ENCODE measurements at regions not wholly inside any gene's neighbourhood (a gene's known extent, or its start where the extent isn't known, plus 50 kb on each side); places are given as distances from the start of the nearest gene placed in this dataset.

DNA sequence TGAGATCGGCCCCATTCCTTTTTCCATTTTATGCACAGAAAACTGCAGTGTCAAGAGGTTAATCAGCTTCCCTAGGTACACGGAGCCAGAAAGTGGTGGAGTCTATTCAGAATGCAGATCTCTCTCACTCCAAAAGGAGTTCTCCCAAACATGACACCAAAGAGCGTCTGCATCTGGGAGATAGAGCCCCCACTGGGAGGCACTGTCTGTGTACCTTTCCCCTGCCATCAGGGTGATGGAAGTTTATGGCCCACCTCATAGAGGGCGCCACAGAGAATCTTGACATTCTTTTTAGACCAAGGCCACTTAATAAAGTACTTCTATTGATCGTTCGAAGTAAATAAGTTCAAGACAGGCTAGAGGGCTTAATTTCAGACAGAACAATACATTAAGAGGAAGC is 493.7 kb upstream of the ERCC4 start:
- DNase-seq (ENCODE audit: low spot score), result no peak
- H3K9ac ChIP-seq (ENCODE audit: low read depth in 1 of 2, low read length in 2 of 2), result no peak overlapping the region
- no peaks in the 10 kb centered on the region for H3K27me3 ChIP-seq (ENCODE audit: control insufficient read depth in 4 of 4, insufficient read depth in 4 of 4, low read length in 3 of 4)
- no peak overlapping the region for H3K4me3 ChIP-seq (ENCODE audit: low read depth in 1 of 3, low read length in 3 of 3)
- no peak overlapping the region for H3K27ac ChIP-seq (ENCODE audit: low read depth in 1 of 2, low read length in 2 of 2)
- peaks cover 0 to 3% (median 2%) of the 10 kb centered on the region in 4 donors for H3K36me3 ChIP-seq (ENCODE audit: control insufficient read depth in 4 of 4, insufficient read depth in 3 of 4, low read depth in 1 of 4, low read length in 3 of 4)
- no peaks in the 10 kb centered on the region for H3K9me3 ChIP-seq (ENCODE audit: control insufficient read depth in 4 of 4, low read length in 3 of 4)
- no peak for TF ChIP-seq EGR1 (IDR thresholded peaks at IDR 0.05; ENCODE audit: low read depth in 2 of 2)
- H3K4me1 ChIP-seq (ENCODE audit: control insufficient read depth in 4 of 4, insufficient read depth in 4 of 4, low read length in 3 of 4), result no peaks in the 10 kb centered on the region
- WGBS, result 75% methylated on average over 6 of the region's 6 CpGs

DNA sequence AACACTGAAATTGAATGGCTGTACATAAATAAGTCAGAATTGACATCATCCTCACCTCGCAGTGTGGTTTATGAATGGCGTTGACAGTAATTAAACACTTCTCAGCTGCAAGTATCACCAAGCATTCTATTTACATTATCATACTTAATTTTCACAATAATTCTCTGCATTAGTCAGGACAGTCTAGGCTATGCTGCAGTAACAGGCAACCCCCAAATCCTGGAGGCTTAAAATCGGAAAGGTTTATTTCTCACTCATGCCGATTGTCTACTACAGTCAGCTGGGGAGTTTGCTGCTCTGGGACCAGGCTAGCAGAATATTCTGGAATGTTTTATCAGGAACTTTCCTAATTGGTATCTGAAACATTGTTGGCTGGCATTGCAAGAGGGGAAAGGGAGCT is 493.2 kb upstream of the ERCC4 start:
- no peaks in the 10 kb centered on the region for H3K9me3 ChIP-seq (ENCODE audit: control insufficient read depth in 4 of 4, low read length in 3 of 4)
- no peak overlapping the region for H3K4me3 ChIP-seq (ENCODE audit: low read depth in 1 of 3, low read length in 3 of 3)
- TF ChIP-seq EGR1 (IDR thresholded peaks at IDR 0.05; ENCODE audit: low read depth in 2 of 2), result no peak
- no peak for TF ChIP-seq HNF4A (conservative IDR thresholded peaks at IDR 0.05)
- TF ChIP-seq JUND (IDR thresholded peaks at IDR 0.05), result no peak
- TF ChIP-seq, protein P1, sequence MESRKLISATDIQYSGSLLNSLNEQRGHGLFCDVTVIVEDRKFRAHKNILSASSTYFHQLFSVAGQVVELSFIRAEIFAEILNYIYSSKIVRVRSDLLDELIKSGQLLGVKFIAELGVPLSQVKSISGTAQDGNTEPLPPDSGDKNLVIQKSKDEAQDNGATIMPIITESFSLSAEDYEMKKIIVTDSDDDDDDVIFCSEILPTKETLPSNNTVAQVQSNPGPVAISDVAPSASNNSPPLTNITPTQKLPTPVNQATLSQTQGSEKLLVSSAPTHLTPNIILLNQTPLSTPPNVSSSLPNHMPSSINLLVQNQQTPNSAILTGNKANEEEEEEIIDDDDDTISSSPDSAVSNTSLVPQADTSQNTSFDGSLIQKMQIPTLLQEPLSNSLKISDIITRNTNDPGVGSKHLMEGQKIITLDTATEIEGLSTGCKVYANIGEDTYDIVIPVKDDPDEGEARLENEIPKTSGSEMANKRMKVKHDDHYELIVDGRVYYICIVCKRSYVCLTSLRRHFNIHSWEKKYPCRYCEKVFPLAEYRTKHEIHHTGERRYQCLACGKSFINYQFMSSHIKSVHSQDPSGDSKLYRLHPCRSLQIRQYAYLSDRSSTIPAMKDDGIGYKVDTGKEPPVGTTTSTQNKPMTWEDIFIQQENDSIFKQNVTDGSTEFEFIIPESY (IDR thresholded peaks at IDR 0.05), result no peak
- no peak for TF ChIP-seq TAF1 (conservative IDR thresholded peaks at IDR 0.05)
- TF ChIP-seq NR2F2 (IDR thresholded peaks at IDR 0.05), result no peak
- TF ChIP-seq FOXA1 (IDR thresholded peaks at IDR 0.05), result no peak
- TF ChIP-seq RXRA (IDR thresholded peaks at IDR 0.05), result no peak
- TF ChIP-seq, protein P2, sequence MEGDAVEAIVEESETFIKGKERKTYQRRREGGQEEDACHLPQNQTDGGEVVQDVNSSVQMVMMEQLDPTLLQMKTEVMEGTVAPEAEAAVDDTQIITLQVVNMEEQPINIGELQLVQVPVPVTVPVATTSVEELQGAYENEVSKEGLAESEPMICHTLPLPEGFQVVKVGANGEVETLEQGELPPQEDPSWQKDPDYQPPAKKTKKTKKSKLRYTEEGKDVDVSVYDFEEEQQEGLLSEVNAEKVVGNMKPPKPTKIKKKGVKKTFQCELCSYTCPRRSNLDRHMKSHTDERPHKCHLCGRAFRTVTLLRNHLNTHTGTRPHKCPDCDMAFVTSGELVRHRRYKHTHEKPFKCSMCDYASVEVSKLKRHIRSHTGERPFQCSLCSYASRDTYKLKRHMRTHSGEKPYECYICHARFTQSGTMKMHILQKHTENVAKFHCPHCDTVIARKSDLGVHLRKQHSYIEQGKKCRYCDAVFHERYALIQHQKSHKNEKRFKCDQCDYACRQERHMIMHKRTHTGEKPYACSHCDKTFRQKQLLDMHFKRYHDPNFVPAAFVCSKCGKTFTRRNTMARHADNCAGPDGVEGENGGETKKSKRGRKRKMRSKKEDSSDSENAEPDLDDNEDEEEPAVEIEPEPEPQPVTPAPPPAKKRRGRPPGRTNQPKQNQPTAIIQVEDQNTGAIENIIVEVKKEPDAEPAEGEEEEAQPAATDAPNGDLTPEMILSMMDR (IDR thresholded peaks at IDR 0.05; ENCODE audit: low read depth, low read length, missing input control), result no peak
- TF ChIP-seq GABPA (IDR thresholded peaks at IDR 0.05 in 1 of 2, conservative IDR thresholded peaks at IDR 0.05 in 1 of 2), result no peak
- TF ChIP-seq, protein P3, sequence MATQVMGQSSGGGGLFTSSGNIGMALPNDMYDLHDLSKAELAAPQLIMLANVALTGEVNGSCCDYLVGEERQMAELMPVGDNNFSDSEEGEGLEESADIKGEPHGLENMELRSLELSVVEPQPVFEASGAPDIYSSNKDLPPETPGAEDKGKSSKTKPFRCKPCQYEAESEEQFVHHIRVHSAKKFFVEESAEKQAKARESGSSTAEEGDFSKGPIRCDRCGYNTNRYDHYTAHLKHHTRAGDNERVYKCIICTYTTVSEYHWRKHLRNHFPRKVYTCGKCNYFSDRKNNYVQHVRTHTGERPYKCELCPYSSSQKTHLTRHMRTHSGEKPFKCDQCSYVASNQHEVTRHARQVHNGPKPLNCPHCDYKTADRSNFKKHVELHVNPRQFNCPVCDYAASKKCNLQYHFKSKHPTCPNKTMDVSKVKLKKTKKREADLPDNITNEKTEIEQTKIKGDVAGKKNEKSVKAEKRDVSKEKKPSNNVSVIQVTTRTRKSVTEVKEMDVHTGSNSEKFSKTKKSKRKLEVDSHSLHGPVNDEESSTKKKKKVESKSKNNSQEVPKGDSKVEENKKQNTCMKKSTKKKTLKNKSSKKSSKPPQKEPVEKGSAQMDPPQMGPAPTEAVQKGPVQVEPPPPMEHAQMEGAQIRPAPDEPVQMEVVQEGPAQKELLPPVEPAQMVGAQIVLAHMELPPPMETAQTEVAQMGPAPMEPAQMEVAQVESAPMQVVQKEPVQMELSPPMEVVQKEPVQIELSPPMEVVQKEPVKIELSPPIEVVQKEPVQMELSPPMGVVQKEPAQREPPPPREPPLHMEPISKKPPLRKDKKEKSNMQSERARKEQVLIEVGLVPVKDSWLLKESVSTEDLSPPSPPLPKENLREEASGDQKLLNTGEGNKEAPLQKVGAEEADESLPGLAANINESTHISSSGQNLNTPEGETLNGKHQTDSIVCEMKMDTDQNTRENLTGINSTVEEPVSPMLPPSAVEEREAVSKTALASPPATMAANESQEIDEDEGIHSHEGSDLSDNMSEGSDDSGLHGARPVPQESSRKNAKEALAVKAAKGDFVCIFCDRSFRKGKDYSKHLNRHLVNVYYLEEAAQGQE (IDR thresholded peaks at IDR 0.05), result no peak
- no peak overlapping the region for H3K27ac ChIP-seq (ENCODE audit: low read depth in 1 of 2, low read length in 2 of 2)
- DNase-seq (ENCODE audit: low spot score), result no peak
- H3K4me1 ChIP-seq (ENCODE audit: control insufficient read depth in 4 of 4, insufficient read depth in 4 of 4, low read length in 3 of 4), result no peaks in the 10 kb centered on the region
- 96% methylated on average over 4 of the region's 4 CpGs for WGBS
- peaks cover 0 to 3% (median 2%) of the 10 kb centered on the region in 4 donors for H3K36me3 ChIP-seq (ENCODE audit: control insufficient read depth in 4 of 4, insufficient read depth in 3 of 4, low read depth in 1 of 4, low read length in 3 of 4)
- no peak overlapping the region for H3K9ac ChIP-seq (ENCODE audit: low read depth in 1 of 2, low read length in 2 of 2)
- H3K27me3 ChIP-seq (ENCODE audit: control insufficient read depth in 4 of 4, insufficient read depth in 4 of 4, low read length in 3 of 4), result no peaks in the 10 kb centered on the region

All from liver (tissue), 8 donors.